PC-3 (cell line): ENCODE measurements at regions not wholly inside any gene's neighbourhood (a gene's known extent, or its start where the extent isn't known, plus 50 kb on each side); places are given as distances from the start of the nearest gene placed in this dataset.

Source experiments
- ATAC-seq: fragments of 200-7000 bp; cut with Tn5 transposase; 2 replicates; pipeline ENCODE4 v1.9.1; 2020; ENCODE audit warnings: mild to moderate bottlenecking, moderate library complexity
- BruUV-seq: library from RNA; stranded (reverse); fragments of 400-500 nt; replicated peaks from 2 replicates; lab custom pipeline; 2021; lab: Mats Ljungman, UMichigan
- CTCF ChIA-PET: fragments of 300-600 bp; sonication (Branson Sonifier 250); formaldehyde crosslinking; loops from one replicate; lab custom pipeline; 2022; ENCODE audit warnings: antibody characterized with exemption; lab: Charles Lee
- POLR2A ChIA-PET: fragments of 300-600 bp; sonication (Branson Sonifier 250); formaldehyde crosslinking; loops from one replicate; lab custom pipeline; 2022; ENCODE audit warnings: antibody characterized with exemption; ENCODE audit not compliant: unreplicated experiment; lab: Charles Lee
- DNase-seq: peaks from one replicate; pipeline ENCODE4 v3.0.0-alpha.2; 2015
- H2AFZ ChIP-seq: fragments of 300-600 bp; sonication (generic); 2 replicates; pipeline ENCODE4 v1.6.0; 2016; ENCODE audit warnings: antibody characterized with exemption, low read length
- H3F3A ChIP-seq: fragments of 300-600 bp; sonication (generic); one replicate; pipeline ENCODE4 v1.6.0; 2017; ENCODE audit warnings: antibody characterized with exemption, low read length, control low read depth, mild to moderate bottlenecking; ENCODE audit not compliant: unreplicated experiment
- H3K27ac ChIP-seq: fragments of 300-600 bp; sonication (generic); 2 replicates; pipeline ENCODE4 v1.5.1; 2016; ENCODE audit warnings: mild to moderate bottlenecking, low read length
- H3K27me3 ChIP-seq: fragments of 300-600 bp; sonication (generic); 2 replicates; pipeline ENCODE4 v1.6.1; 2016; ENCODE audit warnings: low read length, mixed read lengths
- H3K36me3 ChIP-seq: fragments of 300-600 bp; sonication (generic); 2 replicates; pipeline ENCODE4 v1.6.1; 2016; ENCODE audit warnings: low read depth, mixed run types, low read length, mixed read lengths
- H3K4me1 ChIP-seq: fragments of 300-600 bp; sonication (generic); 2 replicates; pipeline ENCODE4 v1.5.1; 2016; ENCODE audit warnings: low read length; ENCODE audit not compliant: insufficient read depth
- H3K4me2 ChIP-seq: fragments of 300-600 bp; sonication (generic); 2 replicates; pipeline ENCODE4 v1.6.0; 2016; ENCODE audit warnings: low read length
- H3K4me3 ChIP-seq: fragments of 300-600 bp; sonication (generic); 2 replicates; pipeline ENCODE4 v1.5.1; 2016; ENCODE audit warnings: mild to moderate bottlenecking, low read length, mixed read lengths
- H3K79me2 ChIP-seq: fragments of 300-600 bp; sonication (generic); 2 replicates; pipeline ENCODE4 v1.6.1; 2017; ENCODE audit warnings: low read length, mixed read lengths
- H3K9ac ChIP-seq: fragments of 300-600 bp; sonication (generic); 2 replicates; pipeline ENCODE4 v1.6.0; 2016; ENCODE audit warnings: mild to moderate bottlenecking, low read length
- H3K9me2 ChIP-seq: fragments of 300-600 bp; sonication (generic); replicated peaks from 2 replicates; pipeline ENCODE4 v1.6.1; 2016; ENCODE audit warnings: mixed run types, low read length, mixed read lengths
- H3K9me3 ChIP-seq: fragments of 300-600 bp; sonication (generic); 2 replicates; pipeline ENCODE4 v1.6.1; 2016; ENCODE audit warnings: low read length, mixed read lengths
- H4K20me1 ChIP-seq: fragments of 300-600 bp; sonication (generic); 2 replicates; pipeline ENCODE4 v1.6.1; 2016; ENCODE audit warnings: low read length, mixed read lengths
- CTCF ChIP-seq: fragments of 300-600 bp; sonication (generic); conservative IDR thresholded peaks from 2 replicates; pipeline ENCODE4 v1.5.1; 2017; ENCODE audit warnings: antibody characterized with exemption, low read depth, mild to moderate bottlenecking, low read length
- EZH2 ChIP-seq: fragments of 300-600 bp; sonication (generic); IDR thresholded peaks from one replicate; pipeline ENCODE4 v1.6.1; 2017; ENCODE audit warnings: antibody characterized with exemption, mild to moderate bottlenecking, low read length; ENCODE audit not compliant: unreplicated experiment
- EZH2phosphoT487 ChIP-seq: fragments of 300-600 bp; sonication (generic); IDR thresholded peaks from 2 replicates; pipeline ENCODE4 v1.6.1; 2018; ENCODE audit warnings: mild to moderate bottlenecking, antibody characterized with exemption, low read length, borderline replicate concordance
- intact Hi-C: fragments of 100-400 bp; cut with micrococcal nuclease; formaldehyde crosslinking; loops from 2 replicates; pipeline ENCODE4 v1.9.0; 2023

- POLR2A ChIA-PET = no interaction called here
- DNase-seq (no peak), ATAC-seq (no peak)
- Histone ChIP-seq H4K20me1 (no peaks in the 10 kb centered on the region), H3K9ac (no peak overlapping the region), H3K36me3 (no peaks in the 10 kb centered on the region), H3K9me3 (no peaks in the 10 kb centered on the region), H3K27me3 (no peaks in the 10 kb centered on the region), H3K27ac (no peak overlapping the region), H3K4me1 (no peaks in the 10 kb centered on the region), H3F3A (no peaks in the 10 kb centered on the region), H3K4me2 (no peak overlapping the region), H3K4me3 (no peak overlapping the region), H2AFZ (no peak overlapping the region), H3K9me2 (no peaks in the 10 kb centered on the region), H3K79me2 (no peaks in the 10 kb centered on the region)
- CTCF ChIA-PET = no interaction called here
- TF ChIP-seq EZH2 (no peak), EZH2phosphoT487 (no peak), CTCF (no peak)
- intact Hi-C loops = no loop called here
- no TSS peak for BruUV-seq
Observed at GRCh38 chr6:163902993-163903392, 488.5 kb downstream of the QKI start.

- Histone ChIP-seq H3K9me3 (no peaks in the 10 kb centered on the region), H3K4me3 (no peak overlapping the region), H3K4me1 (no peaks in the 10 kb centered on the region), H3K36me3 (no peaks in the 10 kb centered on the region), H3F3A (no peaks in the 10 kb centered on the region), H2AFZ (no peak overlapping the region), H3K27me3 (no peaks in the 10 kb centered on the region), H3K79me2 (no peaks in the 10 kb centered on the region), H3K9me2 (no peaks in the 10 kb centered on the region), H3K27ac (no peak overlapping the region), H3K4me2 (no peak overlapping the region), H4K20me1 (no peaks in the 10 kb centered on the region), H3K9ac (no peak overlapping the region)
- ChIA-PET POLR2A (no interaction called here), CTCF (no interaction called here)
- DNase-seq (no peak), ATAC-seq (no peak)
- TF ChIP-seq EZH2 (no peak), EZH2phosphoT487 (no peak), CTCF (no peak)
- intact Hi-C loops = no loop called here
- BruUV-seq = no TSS peak
Observed at GRCh38 chr6:163901681-163902080, 487.2 kb downstream of the QKI start.

- Histone ChIP-seq H3K9me3 (no peaks in the 10 kb centered on the region), H3K9me2 (no peaks in the 10 kb centered on the region), H3K4me2 (no peak overlapping the region), H2AFZ (no peak overlapping the region), H3K9ac (no peak overlapping the region), H3K27me3 (no peaks in the 10 kb centered on the region), H4K20me1 (no peaks in the 10 kb centered on the region), H3K27ac (no peak overlapping the region), H3K79me2 (no peaks in the 10 kb centered on the region), H3K4me1 (no peaks in the 10 kb centered on the region), H3F3A (no peaks in the 10 kb centered on the region), H3K4me3 (no peak overlapping the region), H3K36me3 (no peaks in the 10 kb centered on the region)
- intact Hi-C loops = no loop called here
- ATAC-seq = no peak
- no TSS peak for BruUV-seq
- TF ChIP-seq EZH2 (no peak), CTCF (no peak), EZH2phosphoT487 (no peak)
- POLR2A ChIA-PET = no interaction called here
- CTCF ChIA-PET = no interaction called here
- no peak for DNase-seq
Observed at GRCh38 chr6:163900570-163900969, 486.1 kb downstream of the QKI start.
